Urinary bladder (tissue), 3 donors: ENCODE measurements at regions not wholly inside any gene's neighbourhood (a gene's known extent, or its start where the extent isn't known, plus 50 kb on each side); places are given as distances from the start of the nearest gene placed in this dataset.

Source experiments
- DNase-seq: peaks from one replicate; pipeline ENCODE4 v3.0.0-alpha.2; 2015; ENCODE audit errors: extremely low spot score
- H3K27ac ChIP-seq: one replicate; pipeline ENCODE4 v1.5.1; 2013; ENCODE audit warnings: low read depth, mild to moderate bottlenecking, moderate library complexity
- H3K36me3 ChIP-seq: one replicate; pipeline ENCODE4 v1.6.1; 2013; ENCODE audit warnings: mild to moderate bottlenecking, moderate library complexity; ENCODE audit not compliant: insufficient read depth
- H3K4me1 ChIP-seq: one replicate; pipeline ENCODE4 v1.6.1; 2013; ENCODE audit warnings: mild to moderate bottlenecking, moderate library complexity; ENCODE audit not compliant: insufficient read depth
- H3K4me3 ChIP-seq: one replicate; pipeline ENCODE4 v1.5.1; 2013; ENCODE audit warnings: low read depth, low read length
- WGBS: extraction: QIAGEN DNeasy Blood & Tissue Kit; methylation state at CpG from one replicate; pipeline ENCODE4 v1.1.7; 2013; 5-methylcytosine and 5-hydroxymethylcytosine counted together
- donor health status: healthy with polysubstance abuse.
- donor health status: healthy.

GRCh38 chr10:21030091-21030490 is 133.0 kb upstream of the NEBL start:
- no peak overlapping the region for H3K27ac ChIP-seq
- no peaks in the 10 kb centered on the region for H3K4me1 ChIP-seq
- WGBS: 86% methylated on average over 10 of the region's 10 CpGs
- no peak for DNase-seq
- no peak overlapping the region for H3K4me3 ChIP-seq
- H3K36me3 ChIP-seq: no peaks in the 10 kb centered on the region

- DNase-seq: peak; percentile 8
- H3K27ac ChIP-seq: no peak overlapping the region
- 64% methylated on average over 3 of the region's 3 CpGs for WGBS
- no peaks in the 10 kb centered on the region for H3K36me3 ChIP-seq
- no peak overlapping the region for H3K4me3 ChIP-seq
- H3K4me1 ChIP-seq: no peaks in the 10 kb centered on the region
Measured at GRCh38 chr10:21022821-21023220, 125.7 kb upstream of the NEBL start.

GRCh38 chr10:21021843-21022594 is 124.9 kb upstream of the NEBL start:
- no peak for DNase-seq

GRCh38 chr10:21021231-21021630 is 124.1 kb upstream of the NEBL start:
- Histone ChIP-seq H3K4me1 (no peaks in the 10 kb centered on the region), H3K27ac (no peak overlapping the region), H3K36me3 (no peaks in the 10 kb centered on the region), H3K4me3 (no peak overlapping the region)
- DNase-seq: no peak
- WGBS: 84% methylated on average over 6 of the region's 6 CpGs

More at GRCh38 chr10:21021843-21022594, 124.9 kb upstream of the NEBL start:
- Histone ChIP-seq H3K27ac (no peak overlapping the region), H3K4me1 (no peaks in the 10 kb centered on the region), H3K36me3 (no peaks in the 10 kb centered on the region), H3K4me3 (no peak overlapping the region)
- WGBS: 70% methylated on average over 15 of the region's 15 CpGs

GRCh38 chr10:21020545-21020944 is 123.4 kb upstream of the NEBL start:
- no peak for DNase-seq
- H3K27ac ChIP-seq: no peak overlapping the region
- H3K36me3 ChIP-seq: no peaks in the 10 kb centered on the region
- 96% methylated on average over 7 of the region's 7 CpGs for WGBS
- H3K4me3 ChIP-seq: no peak overlapping the region
- H3K4me1 ChIP-seq: no peaks in the 10 kb centered on the region

GRCh38 chr10:21019436-21019835 is 122.3 kb upstream of the NEBL start:
- 85% methylated on average over 6 of the region's 6 CpGs for WGBS

GRCh38 chr10:21015851-21016250 is 118.7 kb upstream of the NEBL start:
- no peak for DNase-seq
- H3K4me1 ChIP-seq: no peaks in the 10 kb centered on the region
- no peak overlapping the region for H3K27ac ChIP-seq
- 57% methylated on average over 4 of the region's 4 CpGs for WGBS
- H3K36me3 ChIP-seq: no peaks in the 10 kb centered on the region
- H3K4me3 ChIP-seq: no peak overlapping the region

More at GRCh38 chr10:21019436-21019835, 122.3 kb upstream of the NEBL start:
- no peak overlapping the region for H3K4me3 ChIP-seq
- H3K27ac ChIP-seq: no peak overlapping the region
- H3K4me1 ChIP-seq: no peaks in the 10 kb centered on the region
- no peak for DNase-seq
- H3K36me3 ChIP-seq: no peaks in the 10 kb centered on the region

- Histone ChIP-seq H3K4me1 (no peaks in the 10 kb centered on the region), H3K4me3 (no peak overlapping the region), H3K36me3 (no peaks in the 10 kb centered on the region), H3K27ac (no peak overlapping the region)
- 61% methylated on average over 3 of the region's 3 CpGs for WGBS
- no peak for DNase-seq
Measured at GRCh38 chr10:21014141-21014540, 117.0 kb upstream of the NEBL start.

GRCh38 chr10:21011433-21012018 is 114.4 kb upstream of the NEBL start:
- no peak overlapping the region for H3K27ac ChIP-seq
- no peaks in the 10 kb centered on the region for H3K4me1 ChIP-seq
- H3K36me3 ChIP-seq: no peaks in the 10 kb centered on the region
- 79% methylated on average over 4 of the region's 4 CpGs for WGBS
- DNase-seq: no peak
- H3K4me3 ChIP-seq: no peak overlapping the region

GRCh38 chr10:21010615-21011014 is 113.5 kb upstream of the NEBL start:
- Histone ChIP-seq H3K4me3 (no peak overlapping the region), H3K36me3 (no peaks in the 10 kb centered on the region), H3K4me1 (no peaks in the 10 kb centered on the region), H3K27ac (no peak overlapping the region)
- DNase-seq: no peak
- WGBS: 89% methylated on average over 3 of the region's 3 CpGs

GRCh38 chr10:21003240-21003822 is 106.2 kb upstream of the NEBL start:
- Histone ChIP-seq H3K27ac (no peak overlapping the region), H3K4me1 (no peaks in the 10 kb centered on the region), H3K4me3 (no peak overlapping the region), H3K36me3 (no peaks in the 10 kb centered on the region)
- no peak for DNase-seq
- WGBS: 90% methylated on average over 6 of the region's 6 CpGs

- no peaks in the 10 kb centered on the region for H3K4me1 ChIP-seq
- no peak overlapping the region for H3K27ac ChIP-seq
- WGBS: 58% methylated on average over 11 of the region's 11 CpGs
- DNase-seq: no peak
- H3K4me3 ChIP-seq: no peak overlapping the region
- H3K36me3 ChIP-seq: no peaks in the 10 kb centered on the region
Measured at GRCh38 chr10:21002091-21002878, 105.2 kb upstream of the NEBL start.

GRCh38 chr10:20999699-21000098 is 102.6 kb upstream of the NEBL start:
- Histone ChIP-seq H3K4me1 (no peaks in the 10 kb centered on the region), H3K27ac (no peak overlapping the region), H3K4me3 (no peak overlapping the region), H3K36me3 (no peaks in the 10 kb centered on the region)
- DNase-seq: no peak
- WGBS: 80% methylated on average over 11 of the region's 11 CpGs
